Upper lobe of right lung (tissue), 1 donor: ENCODE measurements at regions not wholly inside any gene's neighbourhood (a gene's known extent, or its start where the extent isn't known, plus 50 kb on each side); places are given as distances from the start of the nearest gene placed in this dataset.

ENCODE experiments used
- ATAC-seq: fragments of 200-7000 bp; cut with Tn5 transposase; one replicate; pipeline ENCODE4 v1.9.1; 2020; ENCODE audit warnings: mild to moderate bottlenecking, moderate library complexity
- DNase-seq: peaks from one replicate; pipeline ENCODE4 v3.0.0-alpha.2; 2020
- H3K27ac ChIP-seq: fragments of 200-600 bp; one replicate; pipeline ENCODE4 v1.8.0; 2022
- H3K27me3 ChIP-seq: fragments of 200-600 bp; one replicate; pipeline ENCODE4 v1.8.0; 2022; ENCODE audit warnings: mild to moderate bottlenecking
- H3K36me3 ChIP-seq: fragments of 200-600 bp; one replicate; pipeline ENCODE4 v1.8.0; 2022
- H3K4me1 ChIP-seq: fragments of 200-600 bp; one replicate; pipeline ENCODE4 v1.8.0; 2022
- H3K4me3 ChIP-seq: fragments of 200-600 bp; one replicate; pipeline ENCODE4 v1.8.0; 2022; ENCODE audit warnings: mild to moderate bottlenecking
- H3K9me3 ChIP-seq: fragments of 200-600 bp; one replicate; pipeline ENCODE4 v1.8.0; 2022
- intact Hi-C: fragments of 100-400 bp; cut with DNase I; formaldehyde crosslinking; loops from one replicate; pipeline ENCODE4 v1.11.0; 2022
- TF ChIP-seq, protein P1 (sequence below): fragments of 200-600 bp; IDR thresholded peaks from one replicate; pipeline ENCODE4 v1.8.0; 2022; ENCODE audit warnings: antibody characterized with exemption
- donor health status: DM: no; HTN: yes; CAD: no; lungs with severe emphysema.

DNA sequence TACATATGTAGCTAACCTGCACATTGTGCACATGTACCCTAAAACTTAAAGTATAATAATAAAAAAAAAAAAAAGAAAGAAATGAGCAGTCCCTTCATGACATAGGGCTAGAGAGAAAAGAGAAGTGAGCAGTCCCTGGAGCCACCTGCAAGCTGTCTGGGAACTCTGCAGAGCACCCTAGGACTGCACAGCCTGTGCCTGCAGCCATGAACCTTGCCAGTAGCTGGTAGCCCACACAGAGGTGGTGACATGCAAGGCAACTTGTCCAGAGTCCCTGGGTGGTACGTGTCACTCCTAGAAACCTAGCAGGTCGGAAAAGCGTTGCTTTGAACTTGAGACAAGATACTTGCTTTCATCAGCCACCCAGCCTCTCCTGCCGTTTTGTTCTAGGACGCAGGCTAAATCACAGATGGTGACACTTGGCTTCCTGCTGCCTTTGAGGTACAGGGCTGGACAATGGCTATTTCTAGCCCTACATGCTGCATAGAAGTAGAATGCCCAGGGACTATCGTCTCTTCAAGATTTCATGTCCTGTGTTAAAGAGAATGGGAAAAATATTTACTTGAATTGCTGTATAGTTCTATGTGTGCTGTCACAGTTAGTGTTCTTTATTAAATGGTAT is 260.9 kb downstream of the LTN1 start:
- Histone ChIP-seq H3K4me3 (no peak overlapping the region), H3K27me3 (no peaks in the 10 kb centered on the region), H3K27ac (no peak overlapping the region), H3K9me3 (no peaks in the 10 kb centered on the region), H3K4me1 (no peaks in the 10 kb centered on the region), H3K36me3 (no peaks in the 10 kb centered on the region)
- TF ChIP-seq, protein P1, sequence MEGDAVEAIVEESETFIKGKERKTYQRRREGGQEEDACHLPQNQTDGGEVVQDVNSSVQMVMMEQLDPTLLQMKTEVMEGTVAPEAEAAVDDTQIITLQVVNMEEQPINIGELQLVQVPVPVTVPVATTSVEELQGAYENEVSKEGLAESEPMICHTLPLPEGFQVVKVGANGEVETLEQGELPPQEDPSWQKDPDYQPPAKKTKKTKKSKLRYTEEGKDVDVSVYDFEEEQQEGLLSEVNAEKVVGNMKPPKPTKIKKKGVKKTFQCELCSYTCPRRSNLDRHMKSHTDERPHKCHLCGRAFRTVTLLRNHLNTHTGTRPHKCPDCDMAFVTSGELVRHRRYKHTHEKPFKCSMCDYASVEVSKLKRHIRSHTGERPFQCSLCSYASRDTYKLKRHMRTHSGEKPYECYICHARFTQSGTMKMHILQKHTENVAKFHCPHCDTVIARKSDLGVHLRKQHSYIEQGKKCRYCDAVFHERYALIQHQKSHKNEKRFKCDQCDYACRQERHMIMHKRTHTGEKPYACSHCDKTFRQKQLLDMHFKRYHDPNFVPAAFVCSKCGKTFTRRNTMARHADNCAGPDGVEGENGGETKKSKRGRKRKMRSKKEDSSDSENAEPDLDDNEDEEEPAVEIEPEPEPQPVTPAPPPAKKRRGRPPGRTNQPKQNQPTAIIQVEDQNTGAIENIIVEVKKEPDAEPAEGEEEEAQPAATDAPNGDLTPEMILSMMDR = no peak
- intact Hi-C loops = no loop called here
- DNase-seq (no peak), ATAC-seq (no peak)

DNA sequence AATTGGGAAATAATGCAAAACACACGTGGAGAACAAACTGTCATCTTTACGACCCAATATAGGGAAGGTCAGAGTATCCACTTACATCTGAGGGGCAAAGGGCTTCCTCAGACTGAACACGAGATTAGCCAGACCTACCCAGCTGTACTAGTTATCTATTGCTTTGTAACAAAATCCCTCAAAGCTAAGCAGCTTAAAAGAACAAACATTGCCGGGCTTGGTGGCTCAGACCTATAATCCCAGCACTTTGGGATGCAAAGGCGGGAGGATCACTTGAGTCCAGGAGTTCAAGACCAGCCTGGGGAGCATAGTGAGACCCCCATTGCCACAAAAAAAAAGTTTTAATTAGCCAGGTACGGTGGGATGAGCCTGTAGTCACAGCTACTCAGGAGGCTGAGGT is 262.8 kb downstream of the LTN1 start:
- no peaks in the 10 kb centered on the region for H3K36me3 ChIP-seq
- no peak overlapping the region for H3K4me3 ChIP-seq
- no peak for DNase-seq
- no peaks in the 10 kb centered on the region for H3K4me1 ChIP-seq
- intact Hi-C loops = no loop called here
- H3K27ac ChIP-seq = no peak overlapping the region
- no peaks in the 10 kb centered on the region for H3K27me3 ChIP-seq
- ATAC-seq = no peak
- no peaks in the 10 kb centered on the region for H3K9me3 ChIP-seq
- TF ChIP-seq, protein P1 = no peak

DNA sequence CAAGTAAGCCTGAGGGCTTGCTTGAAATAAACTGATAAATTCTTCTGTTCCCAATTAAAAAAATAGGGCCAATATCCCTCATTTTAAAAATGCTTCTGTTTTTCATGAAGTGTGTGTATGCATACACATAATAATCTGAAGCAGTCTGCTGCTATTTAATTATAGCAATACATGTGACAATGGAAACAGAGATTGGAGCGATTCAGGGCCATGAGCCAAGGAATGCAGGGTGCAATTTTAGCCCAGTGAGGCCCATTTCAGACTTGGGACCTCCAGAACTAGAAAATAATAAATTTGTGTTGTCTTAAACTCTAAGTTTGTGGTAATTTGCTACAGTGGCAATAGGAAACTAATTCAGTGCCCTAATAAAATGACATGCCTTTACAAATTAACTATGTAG is 264.9 kb downstream of the LTN1 start:
- DNase-seq (no peak), ATAC-seq (no peak)
- Histone ChIP-seq H3K4me1 (no peaks in the 10 kb centered on the region), H3K27me3 (no peaks in the 10 kb centered on the region), H3K36me3 (no peaks in the 10 kb centered on the region), H3K27ac (no peak overlapping the region), H3K4me3 (no peak overlapping the region), H3K9me3 (no peaks in the 10 kb centered on the region)
- TF ChIP-seq, protein P1 = no peak
- intact Hi-C loops = no loop called here

DNA sequence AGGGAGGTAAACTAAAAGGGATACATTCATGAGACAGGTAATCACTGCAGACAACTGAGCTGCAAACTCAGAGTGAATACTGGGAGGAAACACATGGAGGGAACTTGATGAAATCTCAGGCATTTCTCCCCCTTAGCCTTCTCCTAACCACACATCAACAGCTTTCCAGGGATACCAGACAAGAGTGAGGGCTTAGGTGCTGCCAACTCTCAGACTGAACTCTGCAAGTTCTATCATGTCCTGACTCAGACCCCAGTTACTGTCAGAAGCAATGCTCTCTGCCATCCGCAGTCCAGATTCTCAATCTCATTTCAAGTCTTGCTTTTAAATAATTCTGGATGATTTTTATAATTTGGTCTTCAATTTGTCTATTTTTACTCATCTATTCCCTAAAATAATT is 267.3 kb downstream of the LTN1 start:
- no peaks in the 10 kb centered on the region for H3K9me3 ChIP-seq
- H3K4me3 ChIP-seq = no peak overlapping the region
- H3K27me3 ChIP-seq = no peaks in the 10 kb centered on the region
- H3K4me1 ChIP-seq = no peaks in the 10 kb centered on the region
- TF ChIP-seq, protein P1 = no peak
- ATAC-seq = no peak
- no peaks in the 10 kb centered on the region for H3K36me3 ChIP-seq
- no peak for DNase-seq
- intact Hi-C loops = no loop called here
- H3K27ac ChIP-seq = no peak overlapping the region

DNA sequence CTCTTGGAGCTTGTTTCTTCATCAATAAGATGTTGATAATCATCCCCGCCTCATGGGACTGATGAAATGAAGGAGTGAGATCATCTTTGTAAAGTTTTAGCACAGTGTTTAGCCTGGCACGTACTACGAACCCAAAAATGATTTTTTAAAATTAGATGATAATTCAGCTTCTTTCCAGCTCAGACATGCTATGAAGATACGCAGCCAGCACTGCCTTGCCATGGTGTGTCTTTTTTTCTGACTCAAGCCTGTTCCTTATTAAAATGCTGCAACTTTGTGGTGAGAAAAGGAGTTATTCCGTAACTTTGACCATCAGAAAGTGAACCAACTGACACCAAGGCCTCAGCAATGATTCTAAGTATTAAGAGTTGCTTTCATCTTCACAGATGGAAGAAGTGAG is 269.0 kb downstream of the LTN1 start:
- intact Hi-C loops = no loop called here
- no peak overlapping the region for H3K27ac ChIP-seq
- H3K27me3 ChIP-seq = no peaks in the 10 kb centered on the region
- no peaks in the 10 kb centered on the region for H3K9me3 ChIP-seq
- TF ChIP-seq, protein P1 = no peak
- ATAC-seq (no peak), DNase-seq (no peak)
- H3K4me1 ChIP-seq = no peaks in the 10 kb centered on the region
- no peaks in the 10 kb centered on the region for H3K36me3 ChIP-seq
- H3K4me3 ChIP-seq = no peak overlapping the region

DNA sequence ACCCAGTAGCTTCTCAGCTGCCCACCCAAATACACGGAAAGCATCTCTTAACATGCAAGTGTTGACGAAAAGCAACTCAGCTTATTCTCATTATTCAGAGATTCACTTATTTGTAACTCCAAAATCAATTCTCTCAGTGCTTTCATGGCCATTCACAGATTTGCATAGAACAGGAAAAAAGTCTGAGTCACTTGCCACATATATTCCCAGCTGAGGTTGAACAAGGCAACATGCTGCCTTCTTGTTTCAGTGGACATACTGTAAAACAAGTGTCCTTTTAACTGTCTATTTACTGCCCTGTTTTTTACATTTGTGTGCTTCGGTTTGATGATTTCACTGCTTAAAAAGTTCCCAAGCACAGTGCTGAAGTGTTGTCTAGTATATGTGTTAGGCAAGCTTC is 273.0 kb downstream of the LTN1 start:
- Histone ChIP-seq H3K27ac (no peak overlapping the region), H3K4me1 (no peaks in the 10 kb centered on the region), H3K27me3 (no peaks in the 10 kb centered on the region), H3K9me3 (no peaks in the 10 kb centered on the region), H3K36me3 (no peaks in the 10 kb centered on the region), H3K4me3 (no peak overlapping the region)
- intact Hi-C loops = no loop called here
- no peak for DNase-seq
- no peak for ATAC-seq
- TF ChIP-seq, protein P1 = no peak
